GM23338 (cell line): ENCODE measurements at regions not wholly inside any gene's neighbourhood (a gene's known extent, or its start where the extent isn't known, plus 50 kb on each side); places are given as distances from the start of the nearest gene placed in this dataset.

Experiments
- ATAC-seq: fragments of 200-7000 bp; cut with Tn5 transposase; 3 replicates; pipeline ENCODE4 v1.9.1; 2020
- DNase-seq: peaks from one replicate; pipeline ENCODE4 v3.0.0-alpha.2; 2015; ENCODE audit warnings: low spot score
- H2AFZ ChIP-seq: fragments of 200-600 bp; sonication (generic); 2 replicates; pipeline ENCODE4 v1.8.0; 2016; ENCODE audit warnings: antibody characterized with exemption, mild to moderate bottlenecking, moderate library complexity
- H3F3A ChIP-seq: fragments of 200-600 bp; sonication (generic); replicated peaks from 2 replicates; pipeline ENCODE4 v1.8.0; 2017; ENCODE audit warnings: antibody characterized with exemption, mixed run types, low read depth
- H3K27ac ChIP-seq: fragments of 200-600 bp; sonication (generic); 2 replicates; pipeline ENCODE4 v1.6.1; 2016; ENCODE audit warnings: low read depth
- H3K27me3 ChIP-seq: fragments of 200-600 bp; sonication (generic); 2 replicates; pipeline ENCODE4 v1.8.0; 2016; ENCODE audit warnings: mild to moderate bottlenecking, mixed run types, moderate library complexity; ENCODE audit not compliant: insufficient read depth
- H3K36me3 ChIP-seq: fragments of 200-600 bp; sonication (generic); 2 replicates; pipeline ENCODE4 v1.8.0; 2016; ENCODE audit warnings: mild to moderate bottlenecking; ENCODE audit not compliant: insufficient read depth
- H3K4me1 ChIP-seq: fragments of 200-600 bp; sonication (generic); 2 replicates; pipeline ENCODE4 v1.8.0; 2016; ENCODE audit warnings: mild to moderate bottlenecking, moderate library complexity; ENCODE audit not compliant: insufficient read depth
- H3K4me2 ChIP-seq: fragments of 200-600 bp; sonication (generic); 2 replicates; pipeline ENCODE4 v1.7.1; 2017; ENCODE audit warnings: mixed run types
- H3K4me3 ChIP-seq: fragments of 200-600 bp; sonication (generic); 2 replicates; pipeline ENCODE4 v1.6.1; 2016; ENCODE audit warnings: mixed run types
- H3K79me2 ChIP-seq: fragments of 200-600 bp; sonication (generic); replicated peaks from 2 replicates; pipeline ENCODE4 v1.8.0; 2017; ENCODE audit warnings: mild to moderate bottlenecking; ENCODE audit not compliant: insufficient read depth
- H3K9me2 ChIP-seq: fragments of 200-600 bp; sonication (generic); 2 replicates; pipeline ENCODE4 v1.8.0; 2017; ENCODE audit not compliant: insufficient read depth
- H4K20me1 ChIP-seq: fragments of 200-600 bp; sonication (generic); replicated peaks from 2 replicates; pipeline ENCODE4 v1.8.0; 2017; ENCODE audit warnings: mild to moderate bottlenecking; ENCODE audit not compliant: insufficient read depth
- H3K27ac Mint-ChIP-seq: 2 replicates; pipeline ENCODE4 v1.8.0; 2020; ENCODE audit warnings: inconsistent platforms, mild to moderate bottlenecking, moderate library complexity, mixed read lengths
- H3K27me3 Mint-ChIP-seq: 3 replicates; pipeline ENCODE4 v1.8.0; 2022; ENCODE audit warnings: low read depth, mild to moderate bottlenecking, moderate library complexity, mixed read lengths, inconsistent platforms; ENCODE audit not compliant: insufficient read depth, poor library complexity
- H3K36me3 Mint-ChIP-seq: 3 replicates; pipeline ENCODE4 v1.8.0; 2021; ENCODE audit warnings: low read depth, mild to moderate bottlenecking, inconsistent platforms, moderate library complexity, mixed read lengths
- H3K4me1 Mint-ChIP-seq: 3 replicates; pipeline ENCODE4 v1.8.0; 2020; ENCODE audit warnings: mild to moderate bottlenecking, inconsistent platforms, mixed read lengths
- H3K4me3 Mint-ChIP-seq: 3 replicates; pipeline ENCODE4 v1.8.0; 2021; ENCODE audit warnings: moderate library complexity, mild to moderate bottlenecking, inconsistent platforms, mixed read lengths
- H3K9me3 Mint-ChIP-seq: 3 replicates; pipeline ENCODE4 v1.8.0; 2020; ENCODE audit warnings: moderate library complexity, mild to moderate bottlenecking, inconsistent platforms, mixed read lengths
- CREB1 ChIP-seq: fragments of 250-450 bp; sonication (Bioruptor Pico); IDR thresholded peaks from 2 replicates; pipeline ENCODE4 v1.5.0; 2020; ENCODE audit warnings: low read depth, mild to moderate bottlenecking, moderate library complexity
- JUNB ChIP-seq: IDR thresholded peaks from one replicate; pipeline ENCODE4 v1.6.1; 2016; ENCODE audit warnings: antibody characterized with exemption; ENCODE audit not compliant: unreplicated experiment
- ZNF114 ChIP-seq: fragments of 250-450 bp; sonication (Bioruptor Pico); IDR thresholded peaks from 2 replicates; pipeline ENCODE4 v1.5.0; 2020; ENCODE audit warnings: mild to moderate bottlenecking, moderate library complexity
- ZNF331 ChIP-seq: fragments of 250-450 bp; sonication (Bioruptor Pico); IDR thresholded peaks from 2 replicates; pipeline ENCODE4 v1.5.0; 2020; ENCODE audit warnings: low read depth, mild to moderate bottlenecking, moderate library complexity
- TF ChIP-seq, protein P1 (sequence below): IDR thresholded peaks from 2 replicates; pipeline ENCODE4 v1.6.1; 2016; ENCODE audit warnings: antibody characterized with exemption
- TF ChIP-seq, protein P2 (sequence below): fragments of 250-450 bp; sonication (Bioruptor Pico); IDR thresholded peaks from 2 replicates; pipeline ENCODE4 v1.5.0; 2020; ENCODE audit warnings: mild to moderate bottlenecking, moderate library complexity
- TF ChIP-seq, protein P3 (sequence below): IDR thresholded peaks from one replicate; pipeline ENCODE4 v1.6.1; 2018; ENCODE audit warnings: antibody characterized with exemption; ENCODE audit not compliant: unreplicated experiment
- TF ChIP-seq, protein P4 (sequence below), 2 experiments: fragments of 200-600 bp in 1 of 2; sonication (generic) in 1 of 2; conservative IDR thresholded peaks; 2 replicates each; pipeline versions ENCODE4 v1.5.1 to v1.6.1; 2016 to 2017; ENCODE audit warnings: antibody characterized with exemption in 2 of 2, low read depth in 2 of 2, mild to moderate bottlenecking in 2 of 2, moderate library complexity in 1 of 2

DNA sequence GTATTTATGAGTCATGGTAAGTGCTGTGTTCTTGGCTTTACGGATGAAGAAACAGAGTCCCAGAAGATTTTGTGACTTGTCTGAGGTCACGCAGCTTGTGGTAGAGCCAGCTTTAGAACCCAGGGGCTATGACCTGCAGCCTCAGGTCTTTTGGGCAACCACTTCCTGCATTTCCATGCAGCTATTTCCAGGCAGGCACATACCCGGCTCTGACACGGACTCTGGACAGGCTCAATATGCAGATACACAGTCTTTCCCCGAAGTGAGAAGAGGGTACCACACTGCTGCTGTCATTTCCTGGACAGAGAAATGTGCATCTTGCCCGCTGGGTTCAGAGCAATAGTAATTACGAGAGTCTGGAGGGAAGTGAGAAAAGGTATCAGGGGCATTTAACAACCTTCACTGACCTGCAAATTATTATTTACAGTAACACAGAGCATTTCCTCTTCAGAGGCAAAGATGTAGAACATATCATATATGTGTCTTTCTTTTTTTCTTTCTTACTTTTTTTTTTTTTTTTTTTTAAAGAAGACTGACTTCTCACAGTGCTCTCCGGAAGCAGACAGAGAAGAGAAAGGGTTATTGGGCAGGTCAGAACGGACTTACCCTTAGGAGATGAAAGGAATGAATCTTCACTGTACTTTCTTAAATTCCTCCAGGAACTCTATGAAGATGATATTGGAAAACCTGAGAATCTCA lies 185.1 kb downstream of the CLIC5 start:
- DNase-seq = no peak
- H3K4me1 Mint-ChIP-seq = no peaks in the 10 kb centered on the region
- ATAC-seq = no peak
- H3K4me1 ChIP-seq = no peaks in the 10 kb centered on the region
- no peak overlapping the region for H3K4me3 ChIP-seq
- H3K27ac ChIP-seq = no peak overlapping the region
- H3K36me3 Mint-ChIP-seq = no peaks in the 10 kb centered on the region; the same call in 2 of the 3 replicates
- no peak overlapping the region for H3K4me2 ChIP-seq
- 0 out of 2 replicates have a peak, but pooled peaks cover 6% of the 10 kb centered on the region for H3K9me2 ChIP-seq
- H3K27me3 ChIP-seq = no peaks in the 10 kb centered on the region
- TF ChIP-seq, protein P1, sequence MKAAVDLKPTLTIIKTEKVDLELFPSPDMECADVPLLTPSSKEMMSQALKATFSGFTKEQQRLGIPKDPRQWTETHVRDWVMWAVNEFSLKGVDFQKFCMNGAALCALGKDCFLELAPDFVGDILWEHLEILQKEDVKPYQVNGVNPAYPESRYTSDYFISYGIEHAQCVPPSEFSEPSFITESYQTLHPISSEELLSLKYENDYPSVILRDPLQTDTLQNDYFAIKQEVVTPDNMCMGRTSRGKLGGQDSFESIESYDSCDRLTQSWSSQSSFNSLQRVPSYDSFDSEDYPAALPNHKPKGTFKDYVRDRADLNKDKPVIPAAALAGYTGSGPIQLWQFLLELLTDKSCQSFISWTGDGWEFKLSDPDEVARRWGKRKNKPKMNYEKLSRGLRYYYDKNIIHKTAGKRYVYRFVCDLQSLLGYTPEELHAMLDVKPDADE = no peak
- TF ChIP-seq, protein P2, sequence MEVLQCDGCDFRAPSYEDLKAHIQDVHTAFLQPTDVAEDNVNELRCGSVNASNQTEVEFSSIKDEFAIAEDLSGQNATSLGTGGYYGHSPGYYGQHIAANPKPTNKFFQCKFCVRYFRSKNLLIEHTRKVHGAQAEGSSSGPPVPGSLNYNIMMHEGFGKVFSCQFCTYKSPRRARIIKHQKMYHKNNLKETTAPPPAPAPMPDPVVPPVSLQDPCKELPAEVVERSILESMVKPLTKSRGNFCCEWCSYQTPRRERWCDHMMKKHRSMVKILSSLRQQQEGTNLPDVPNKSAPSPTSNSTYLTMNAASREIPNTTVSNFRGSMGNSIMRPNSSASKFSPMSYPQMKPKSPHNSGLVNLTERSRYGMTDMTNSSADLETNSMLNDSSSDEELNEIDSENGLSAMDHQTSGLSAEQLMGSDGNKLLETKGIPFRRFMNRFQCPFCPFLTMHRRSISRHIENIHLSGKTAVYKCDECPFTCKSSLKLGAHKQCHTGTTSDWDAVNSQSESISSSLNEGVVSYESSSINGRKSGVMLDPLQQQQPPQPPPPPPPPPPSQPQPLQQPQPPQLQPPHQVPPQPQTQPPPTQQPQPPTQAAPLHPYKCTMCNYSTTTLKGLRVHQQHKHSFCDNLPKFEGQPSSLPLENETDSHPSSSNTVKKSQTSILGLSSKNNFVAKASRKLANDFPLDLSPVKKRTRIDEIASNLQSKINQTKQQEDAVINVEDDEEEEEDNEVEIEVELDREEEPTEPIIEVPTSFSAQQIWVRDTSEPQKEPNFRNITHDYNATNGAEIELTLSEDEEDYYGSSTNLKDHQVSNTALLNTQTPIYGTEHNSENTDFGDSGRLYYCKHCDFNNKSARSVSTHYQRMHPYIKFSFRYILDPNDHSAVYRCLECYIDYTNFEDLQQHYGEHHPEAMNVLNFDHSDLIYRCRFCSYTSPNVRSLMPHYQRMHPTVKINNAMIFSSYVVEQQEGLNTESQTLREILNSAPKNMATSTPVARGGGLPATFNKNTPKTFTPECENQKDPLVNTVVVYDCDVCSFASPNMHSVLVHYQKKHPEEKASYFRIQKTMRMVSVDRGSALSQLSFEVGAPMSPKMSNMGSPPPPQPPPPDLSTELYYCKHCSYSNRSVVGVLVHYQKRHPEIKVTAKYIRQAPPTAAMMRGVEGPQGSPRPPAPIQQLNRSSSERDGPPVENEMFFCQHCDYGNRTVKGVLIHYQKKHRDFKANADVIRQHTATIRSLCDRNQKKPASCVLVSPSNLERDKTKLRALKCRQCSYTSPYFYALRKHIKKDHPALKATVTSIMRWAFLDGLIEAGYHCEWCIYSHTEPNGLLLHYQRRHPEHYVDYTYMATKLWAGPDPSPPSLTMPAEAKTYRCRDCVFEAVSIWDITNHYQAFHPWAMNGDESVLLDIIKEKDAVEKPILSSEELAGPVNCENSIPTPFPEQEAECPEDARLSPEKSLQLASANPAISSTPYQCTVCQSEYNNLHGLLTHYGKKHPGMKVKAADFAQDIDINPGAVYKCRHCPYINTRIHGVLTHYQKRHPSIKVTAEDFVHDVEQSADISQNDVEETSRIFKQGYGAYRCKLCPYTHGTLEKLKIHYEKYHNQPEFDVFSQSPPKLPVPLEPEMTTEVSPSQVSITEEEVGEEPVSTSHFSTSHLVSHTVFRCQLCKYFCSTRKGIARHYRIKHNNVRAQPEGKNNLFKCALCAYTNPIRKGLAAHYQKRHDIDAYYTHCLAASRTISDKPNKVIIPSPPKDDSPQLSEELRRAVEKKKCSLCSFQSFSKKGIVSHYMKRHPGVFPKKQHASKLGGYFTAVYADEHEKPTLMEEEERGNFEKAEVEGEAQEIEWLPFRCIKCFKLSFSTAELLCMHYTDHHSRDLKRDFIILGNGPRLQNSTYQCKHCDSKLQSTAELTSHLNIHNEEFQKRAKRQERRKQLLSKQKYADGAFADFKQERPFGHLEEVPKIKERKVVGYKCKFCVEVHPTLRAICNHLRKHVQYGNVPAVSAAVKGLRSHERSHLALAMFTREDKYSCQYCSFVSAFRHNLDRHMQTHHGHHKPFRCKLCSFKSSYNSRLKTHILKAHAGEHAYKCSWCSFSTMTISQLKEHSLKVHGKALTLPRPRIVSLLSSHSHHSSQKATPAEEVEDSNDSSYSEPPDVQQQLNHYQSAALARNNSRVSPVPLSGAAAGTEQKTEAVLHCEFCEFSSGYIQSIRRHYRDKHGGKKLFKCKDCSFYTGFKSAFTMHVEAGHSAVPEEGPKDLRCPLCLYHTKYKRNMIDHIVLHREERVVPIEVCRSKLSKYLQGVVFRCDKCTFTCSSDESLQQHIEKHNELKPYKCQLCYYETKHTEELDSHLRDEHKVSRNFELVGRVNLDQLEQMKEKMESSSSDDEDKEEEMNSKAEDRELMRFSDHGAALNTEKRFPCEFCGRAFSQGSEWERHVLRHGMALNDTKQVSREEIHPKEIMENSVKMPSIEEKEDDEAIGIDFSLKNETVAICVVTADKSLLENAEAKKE (CRISPR knock-in tag) = no peak
- TF ChIP-seq ZNF114 (CRISPR knock-in tag) (no peak), CREB1 (CRISPR knock-in tag) (no peak), ZNF331 (CRISPR knock-in tag) (no peak), JUNB (no peak)
- TF ChIP-seq, protein P3, sequence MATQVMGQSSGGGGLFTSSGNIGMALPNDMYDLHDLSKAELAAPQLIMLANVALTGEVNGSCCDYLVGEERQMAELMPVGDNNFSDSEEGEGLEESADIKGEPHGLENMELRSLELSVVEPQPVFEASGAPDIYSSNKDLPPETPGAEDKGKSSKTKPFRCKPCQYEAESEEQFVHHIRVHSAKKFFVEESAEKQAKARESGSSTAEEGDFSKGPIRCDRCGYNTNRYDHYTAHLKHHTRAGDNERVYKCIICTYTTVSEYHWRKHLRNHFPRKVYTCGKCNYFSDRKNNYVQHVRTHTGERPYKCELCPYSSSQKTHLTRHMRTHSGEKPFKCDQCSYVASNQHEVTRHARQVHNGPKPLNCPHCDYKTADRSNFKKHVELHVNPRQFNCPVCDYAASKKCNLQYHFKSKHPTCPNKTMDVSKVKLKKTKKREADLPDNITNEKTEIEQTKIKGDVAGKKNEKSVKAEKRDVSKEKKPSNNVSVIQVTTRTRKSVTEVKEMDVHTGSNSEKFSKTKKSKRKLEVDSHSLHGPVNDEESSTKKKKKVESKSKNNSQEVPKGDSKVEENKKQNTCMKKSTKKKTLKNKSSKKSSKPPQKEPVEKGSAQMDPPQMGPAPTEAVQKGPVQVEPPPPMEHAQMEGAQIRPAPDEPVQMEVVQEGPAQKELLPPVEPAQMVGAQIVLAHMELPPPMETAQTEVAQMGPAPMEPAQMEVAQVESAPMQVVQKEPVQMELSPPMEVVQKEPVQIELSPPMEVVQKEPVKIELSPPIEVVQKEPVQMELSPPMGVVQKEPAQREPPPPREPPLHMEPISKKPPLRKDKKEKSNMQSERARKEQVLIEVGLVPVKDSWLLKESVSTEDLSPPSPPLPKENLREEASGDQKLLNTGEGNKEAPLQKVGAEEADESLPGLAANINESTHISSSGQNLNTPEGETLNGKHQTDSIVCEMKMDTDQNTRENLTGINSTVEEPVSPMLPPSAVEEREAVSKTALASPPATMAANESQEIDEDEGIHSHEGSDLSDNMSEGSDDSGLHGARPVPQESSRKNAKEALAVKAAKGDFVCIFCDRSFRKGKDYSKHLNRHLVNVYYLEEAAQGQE = no peak
- TF ChIP-seq, protein P4, sequence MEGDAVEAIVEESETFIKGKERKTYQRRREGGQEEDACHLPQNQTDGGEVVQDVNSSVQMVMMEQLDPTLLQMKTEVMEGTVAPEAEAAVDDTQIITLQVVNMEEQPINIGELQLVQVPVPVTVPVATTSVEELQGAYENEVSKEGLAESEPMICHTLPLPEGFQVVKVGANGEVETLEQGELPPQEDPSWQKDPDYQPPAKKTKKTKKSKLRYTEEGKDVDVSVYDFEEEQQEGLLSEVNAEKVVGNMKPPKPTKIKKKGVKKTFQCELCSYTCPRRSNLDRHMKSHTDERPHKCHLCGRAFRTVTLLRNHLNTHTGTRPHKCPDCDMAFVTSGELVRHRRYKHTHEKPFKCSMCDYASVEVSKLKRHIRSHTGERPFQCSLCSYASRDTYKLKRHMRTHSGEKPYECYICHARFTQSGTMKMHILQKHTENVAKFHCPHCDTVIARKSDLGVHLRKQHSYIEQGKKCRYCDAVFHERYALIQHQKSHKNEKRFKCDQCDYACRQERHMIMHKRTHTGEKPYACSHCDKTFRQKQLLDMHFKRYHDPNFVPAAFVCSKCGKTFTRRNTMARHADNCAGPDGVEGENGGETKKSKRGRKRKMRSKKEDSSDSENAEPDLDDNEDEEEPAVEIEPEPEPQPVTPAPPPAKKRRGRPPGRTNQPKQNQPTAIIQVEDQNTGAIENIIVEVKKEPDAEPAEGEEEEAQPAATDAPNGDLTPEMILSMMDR (conservative IDR thresholded peaks at IDR 0.05; ENCODE audit: low read depth in 2 of 2) = no peak
- no peak overlapping the region for H3K27ac Mint-ChIP-seq
- no peak overlapping the region for H2AFZ ChIP-seq
- H3K36me3 ChIP-seq = no peaks in the 10 kb centered on the region
- no peaks in the 10 kb centered on the region for H3K79me2 ChIP-seq
- H3F3A ChIP-seq = no peaks in the 10 kb centered on the region
- H3K27me3 Mint-ChIP-seq = no peaks in the 10 kb centered on the region
- H3K9me3 Mint-ChIP-seq = no peaks in the 10 kb centered on the region
- no peak overlapping the region for H3K4me3 Mint-ChIP-seq
- no peaks in the 10 kb centered on the region for H4K20me1 ChIP-seq
